CD14-positive monocyte (primary cell): ENCODE measurements at regions not wholly inside any gene's neighbourhood (a gene's known extent, or its start where the extent isn't known, plus 50 kb on each side); places are given as distances from the start of the nearest gene placed in this dataset.

Experiments used
- DNase-seq, 3 donors: peaks; one replicate each; pipeline ENCODE4 v3.0.0-alpha.2; 2011 to 2022
- H2AFZ ChIP-seq: 2 replicates; pipeline ENCODE4 v1.6.0; 2012; ENCODE audit warnings: mild to moderate bottlenecking, low read depth, low read length, inconsistent platforms; ENCODE audit not compliant: insufficient read depth, poor library complexity, severe bottlenecking
- H3K27ac ChIP-seq, 2 donors: 1 replicate in 1 of 2; 2 replicates in 1 of 2; pipeline ENCODE4 v1.5.1; 2012 to 2013; ENCODE audit warnings: low read length in 2 of 2, control low read depth in 1 of 2, inconsistent platforms in 1 of 2, low read depth in 1 of 2, mild to moderate bottlenecking in 1 of 2
- H3K27me3 ChIP-seq, 2 donors: one replicate each; pipeline versions ENCODE4 v1.6.0 to v1.6.1; 2011 to 2013; ENCODE audit warnings: low read length in 2 of 2; ENCODE audit not compliant: control insufficient read depth in 2 of 2, insufficient read depth in 2 of 2
- H3K36me3 ChIP-seq, 2 donors: replicated peaks in 1 of 2; 1 replicate in 1 of 2; 2 replicates in 1 of 2; pipeline versions ENCODE4 v1.5.1 to v1.6.1; 2012 to 2013; ENCODE audit warnings: low read length in 2 of 2, control low read depth in 1 of 2, inconsistent platforms in 1 of 2, mild to moderate bottlenecking in 1 of 2; ENCODE audit not compliant: insufficient read depth in 2 of 2, control insufficient read depth in 1 of 2
- H3K4me1 ChIP-seq, 2 donors: 1 replicate in 1 of 2; 2 replicates in 1 of 2; pipeline versions ENCODE4 v1.5.1 to v1.6.1; 2012 to 2013; ENCODE audit warnings: low read length in 2 of 2, control low read depth in 1 of 2, inconsistent platforms in 1 of 2, mild to moderate bottlenecking in 1 of 2, moderate library complexity in 1 of 2; ENCODE audit not compliant: insufficient read depth in 2 of 2, control insufficient read depth in 1 of 2
- H3K4me2 ChIP-seq: replicated peaks from 2 replicates; pipeline ENCODE3; 2012; ENCODE audit warnings: low read length, moderate library complexity, mild to moderate bottlenecking; ENCODE audit not compliant: poor library complexity, severe bottlenecking; ENCODE audit errors: extremely low read depth
- H3K4me3 ChIP-seq, 3 experiments: fragments of 200-600 bp in 1 of 3; sonication (generic) in 1 of 3; replicated peaks in 1 of 3; 1 replicate in 2 of 3; 2 replicates in 1 of 3; pipeline ENCODE4 v1.5.1; 2011 to 2013; ENCODE audit warnings: low read length in 3 of 3, mild to moderate bottlenecking in 3 of 3, control low read depth in 2 of 3, low read depth in 2 of 3, inconsistent platforms in 1 of 3, moderate library complexity in 1 of 3
- H3K79me2 ChIP-seq: 2 replicates; pipeline ENCODE4 v1.6.0; 2012; ENCODE audit warnings: mild to moderate bottlenecking, control low read depth, inconsistent platforms, low read length, moderate library complexity; ENCODE audit not compliant: insufficient read depth
- H3K9ac ChIP-seq: 2 replicates; pipeline ENCODE4 v1.6.0; 2017; ENCODE audit warnings: low read length, mild to moderate bottlenecking; ENCODE audit not compliant: insufficient read depth, poor library complexity, severe bottlenecking
- H3K9me3 ChIP-seq, 2 donors: replicated peaks in 1 of 2; 1 replicate in 1 of 2; 2 replicates in 1 of 2; pipeline versions ENCODE4 v1.5.1 to v1.6.1; 2012 to 2013; ENCODE audit warnings: low read length in 2 of 2, control low read depth in 1 of 2; ENCODE audit not compliant: control insufficient read depth in 1 of 2, insufficient read depth in 1 of 2
- H4K20me1 ChIP-seq: 2 replicates; pipeline ENCODE4 v1.6.0; 2012; ENCODE audit warnings: mild to moderate bottlenecking, low read length, control low read depth, moderate library complexity; ENCODE audit not compliant: insufficient read depth
- H3K27ac Mint-ChIP-seq, 7 donors: one replicate each; pipeline ENCODE4 v1.8.0; 2020; ENCODE audit warnings: mild to moderate bottlenecking in 7 of 7, mixed read lengths in 7 of 7, moderate library complexity in 6 of 7, inconsistent platforms in 2 of 7
- H3K27me3 Mint-ChIP-seq, 3 donors: one replicate each; pipeline ENCODE4 v1.8.0; 2021 to 2022; ENCODE audit warnings: low read depth in 3 of 3, mild to moderate bottlenecking in 3 of 3, mixed read lengths in 3 of 3, moderate library complexity in 3 of 3, inconsistent platforms in 1 of 3
- H3K36me3 Mint-ChIP-seq, 2 donors: one replicate each; pipeline ENCODE4 v1.8.0; 2020; ENCODE audit warnings: mixed read lengths in 2 of 2, inconsistent platforms in 1 of 2, mild to moderate bottlenecking in 1 of 2
- H3K4me1 Mint-ChIP-seq: one replicate; pipeline ENCODE4 v1.8.0; 2020; ENCODE audit warnings: mild to moderate bottlenecking, mixed read lengths
- H3K4me3 Mint-ChIP-seq, 2 donors: one replicate each; pipeline ENCODE4 v1.8.0; 2020; ENCODE audit warnings: mild to moderate bottlenecking in 2 of 2, mixed read lengths in 2 of 2, moderate library complexity in 1 of 2
- H3K9me3 Mint-ChIP-seq, 7 donors: one replicate each; pipeline ENCODE4 v1.8.0; 2020 to 2022; ENCODE audit warnings: mixed read lengths in 7 of 7, mild to moderate bottlenecking in 6 of 7, moderate library complexity in 6 of 7, inconsistent platforms in 2 of 7
- WGBS: methylation state at CpG from one replicate; pipeline ENCODE4 v1.1.5; 2013; ENCODE audit warnings: missing lambda C conversion rate; ENCODE audit not compliant: insufficient coverage; 5-methylcytosine and 5-hydroxymethylcytosine counted together
- intact Hi-C, 2 donors: fragments of 100-400 bp; cut with micrococcal nuclease; formaldehyde crosslinking; loops; one replicate each; pipeline versions ENCODE4 v1.15.0 to v1.15.1; 2023
- TF ChIP-seq, protein P1 (sequence below): fragments of 200-600 bp; IDR thresholded peaks from one replicate; pipeline ENCODE4 v1.8.0; 2022; ENCODE audit warnings: antibody characterized with exemption, mild to moderate bottlenecking

GRCh38 chr6:86724695-86725094 lies 212.6 kb upstream of the HTR1E start:
- H3K27me3 ChIP-seq, result no peaks in the 10 kb centered on the region
- TF ChIP-seq, protein P1, sequence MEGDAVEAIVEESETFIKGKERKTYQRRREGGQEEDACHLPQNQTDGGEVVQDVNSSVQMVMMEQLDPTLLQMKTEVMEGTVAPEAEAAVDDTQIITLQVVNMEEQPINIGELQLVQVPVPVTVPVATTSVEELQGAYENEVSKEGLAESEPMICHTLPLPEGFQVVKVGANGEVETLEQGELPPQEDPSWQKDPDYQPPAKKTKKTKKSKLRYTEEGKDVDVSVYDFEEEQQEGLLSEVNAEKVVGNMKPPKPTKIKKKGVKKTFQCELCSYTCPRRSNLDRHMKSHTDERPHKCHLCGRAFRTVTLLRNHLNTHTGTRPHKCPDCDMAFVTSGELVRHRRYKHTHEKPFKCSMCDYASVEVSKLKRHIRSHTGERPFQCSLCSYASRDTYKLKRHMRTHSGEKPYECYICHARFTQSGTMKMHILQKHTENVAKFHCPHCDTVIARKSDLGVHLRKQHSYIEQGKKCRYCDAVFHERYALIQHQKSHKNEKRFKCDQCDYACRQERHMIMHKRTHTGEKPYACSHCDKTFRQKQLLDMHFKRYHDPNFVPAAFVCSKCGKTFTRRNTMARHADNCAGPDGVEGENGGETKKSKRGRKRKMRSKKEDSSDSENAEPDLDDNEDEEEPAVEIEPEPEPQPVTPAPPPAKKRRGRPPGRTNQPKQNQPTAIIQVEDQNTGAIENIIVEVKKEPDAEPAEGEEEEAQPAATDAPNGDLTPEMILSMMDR, result no peak
- Mint-ChIP-seq H3K4me3 (no peak overlapping the region), H3K27me3 (no peaks in the 10 kb centered on the region), H3K4me1 (no peaks in the 10 kb centered on the region), H3K36me3 (no peaks in the 10 kb centered on the region), H3K9me3 (peaks cover 2 to 17% (median 7%) of the 10 kb centered on the region in 7 donors), H3K27ac (no peak overlapping the region)
- H3K4me2 ChIP-seq, result no peak overlapping the region
- H3K9me3 ChIP-seq, result peaks cover 13 to 22% of the 10 kb centered on the region in 2 donors
- H3K79me2 ChIP-seq, result no peaks in the 10 kb centered on the region
- H2AFZ ChIP-seq, result no peak overlapping the region
- no peaks in the 10 kb centered on the region for H3K4me1 ChIP-seq
- H4K20me1 ChIP-seq, result no peaks in the 10 kb centered on the region
- H3K4me3 ChIP-seq, result no peak overlapping the region
- no peak for DNase-seq
- no peaks in the 10 kb centered on the region for H3K36me3 ChIP-seq
- no peak overlapping the region for H3K9ac ChIP-seq
- intact Hi-C loops, result no loop called here
- 91% methylated on average over 3 of the region's 4 CpGs for WGBS
- no peak overlapping the region for H3K27ac ChIP-seq

DNA sequence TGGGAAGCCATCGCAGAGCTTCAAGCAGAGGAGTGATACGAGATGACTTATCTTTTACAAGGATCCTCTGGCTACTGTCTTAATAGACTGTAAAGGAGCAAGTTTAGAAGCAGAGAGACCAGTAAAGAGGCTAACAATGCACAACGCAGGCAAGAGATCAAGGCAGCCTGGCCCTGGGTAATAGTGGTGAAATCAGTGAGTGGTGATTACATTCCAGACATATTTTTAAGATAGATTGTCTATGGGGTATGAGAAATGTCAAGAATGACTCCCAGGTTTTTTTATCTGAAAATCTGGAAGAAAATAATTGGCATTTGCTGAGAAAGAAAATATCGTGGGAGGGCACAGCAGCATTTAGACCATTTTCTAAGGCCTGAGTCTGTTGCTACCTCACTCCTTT lies 213.6 kb upstream of the HTR1E start:
- Histone ChIP-seq H3K27me3 (no peaks in the 10 kb centered on the region), H3K4me2 (no peak overlapping the region), H3K4me1 (no peaks in the 10 kb centered on the region), H2AFZ (no peak overlapping the region), H3K79me2 (no peaks in the 10 kb centered on the region), H4K20me1 (no peaks in the 10 kb centered on the region), H3K4me3 (no peak overlapping the region), H3K9me3 (peaks cover 11 to 23% of the 10 kb centered on the region in 2 donors), H3K27ac (no peak overlapping the region), H3K9ac (no peak overlapping the region), H3K36me3 (no peaks in the 10 kb centered on the region)
- Mint-ChIP-seq H3K36me3 (no peaks in the 10 kb centered on the region), H3K4me3 (no peak overlapping the region), H3K9me3 (peaks cover 2 to 17% (median 8%) of the 10 kb centered on the region in 7 donors), H3K27me3 (no peaks in the 10 kb centered on the region), H3K27ac (no peak overlapping the region), H3K4me1 (no peaks in the 10 kb centered on the region)
- DNase-seq, result no peak
- TF ChIP-seq, protein P1, result no peak
- intact Hi-C loops, result no loop called here
- WGBS, result 100% methylated on average over 1 of the region's 4 CpGs
